Left ventricle myocardium superior (tissue), 1 donor: ENCODE measurements at regions not wholly inside any gene's neighbourhood (a gene's known extent, or its start where the extent isn't known, plus 50 kb on each side); places are given as distances from the start of the nearest gene placed in this dataset.
"Not testable (repeated sequence)": the region's sequence is repeated elsewhere in the genome, so short reads cannot be mapped to it uniquely, and the experiment has no call there.

Experiments used
- ATAC-seq: fragments of 200-7000 bp; cut with Tn5 transposase; one replicate; pipeline ENCODE4 v1.9.1; 2020; ENCODE audit warnings: mild to moderate bottlenecking, moderate library complexity
- DNase-seq: peaks from one replicate; pipeline ENCODE4 v3.0.0-alpha.2; 2020
- intact Hi-C: fragments of 100-400 bp; cut with micrococcal nuclease; formaldehyde crosslinking; loops from one replicate; pipeline ENCODE4 v1.11.0; 2022
- donor health status: DM: no; HTN: yes; CAD: no; lungs with severe emphysema.

DNA sequence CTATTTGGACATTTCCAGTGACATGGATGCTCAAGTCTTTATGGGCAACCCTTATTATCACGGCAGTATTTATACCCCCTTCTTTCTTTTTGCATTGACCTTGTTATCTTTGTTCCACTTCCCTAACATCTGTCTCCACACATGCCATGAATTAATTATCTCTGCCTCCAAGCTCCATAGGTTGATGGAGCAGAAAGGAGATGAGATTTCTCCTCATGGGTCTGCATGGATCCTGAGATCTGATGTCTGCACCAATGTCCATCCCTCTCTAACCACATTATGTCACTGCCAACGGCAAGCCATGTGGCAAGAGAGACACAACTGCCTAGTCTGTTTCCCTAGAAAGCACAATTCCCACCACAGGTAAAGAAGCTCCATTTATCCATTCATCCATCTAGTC is 416.8 kb upstream of the ASIC2 start:
- no peak for DNase-seq
- intact Hi-C loops = no loop called here
- ATAC-seq = no peak

DNA sequence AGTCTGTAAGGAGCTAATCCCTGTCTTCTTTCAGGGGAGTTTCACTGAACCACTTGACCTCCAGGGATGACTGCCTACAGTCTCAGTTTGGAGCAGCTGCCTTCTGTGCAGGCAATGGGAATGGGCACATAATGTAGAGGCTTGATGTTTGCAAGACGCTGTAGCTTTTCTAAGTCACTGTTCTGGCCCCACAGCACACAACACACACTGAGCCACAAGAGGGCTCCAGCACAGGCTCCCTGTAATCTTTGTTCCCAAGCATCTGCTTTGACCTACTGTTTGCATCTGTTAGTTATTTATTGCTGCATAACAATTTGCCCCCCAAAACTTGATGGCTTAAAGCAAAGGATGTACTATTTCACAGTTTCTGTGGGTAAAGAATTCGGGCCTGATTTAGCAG is 419.0 kb upstream of the ASIC2 start:
- intact Hi-C loops = no loop called here
- ATAC-seq = no peak
- no peak for DNase-seq

DNA sequence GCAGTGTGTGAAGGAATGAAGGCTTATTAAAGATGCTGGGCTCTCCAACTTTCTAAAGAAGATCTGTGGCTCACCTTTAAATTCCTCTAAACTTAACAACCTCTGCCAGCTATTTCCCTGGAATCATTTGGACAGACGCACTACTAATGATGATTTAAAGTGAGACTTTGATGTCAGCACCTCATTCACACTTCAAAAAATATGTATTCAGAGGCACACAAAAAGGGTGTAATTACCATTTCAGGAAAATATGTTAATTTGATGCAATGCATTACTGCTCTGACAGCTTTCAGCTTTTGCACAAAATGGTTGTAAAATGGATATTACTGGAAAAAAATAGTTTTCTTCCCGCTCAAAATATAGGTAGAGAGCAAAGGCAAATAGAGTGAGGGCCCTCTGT is 423.9 kb upstream of the ASIC2 start:
- ATAC-seq = no peak
- DNase-seq = no peak
- intact Hi-C loops = no loop called here

DNA sequence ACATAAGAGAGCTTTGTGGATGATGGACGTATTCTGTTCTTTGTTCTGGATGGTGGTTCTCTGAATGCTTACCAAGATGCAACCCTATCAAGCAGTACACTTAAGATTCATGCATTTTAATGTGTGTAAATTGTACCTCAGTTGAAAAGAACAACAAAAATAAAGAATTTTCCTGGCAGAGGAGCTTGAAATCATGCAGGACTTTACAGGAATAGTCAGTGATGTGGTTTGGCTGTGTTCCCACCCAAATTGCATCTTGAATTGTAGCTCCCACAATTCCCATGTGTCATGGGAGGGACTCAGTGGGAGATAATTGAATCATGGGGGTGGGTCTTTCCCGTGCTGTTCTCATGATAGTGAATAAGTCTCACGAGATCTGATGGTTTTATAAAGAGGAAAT is 430.6 kb upstream of the ASIC2 start:
- DNase-seq, intact Hi-C loops, ATAC-seq: not testable (repeated sequence)

DNA sequence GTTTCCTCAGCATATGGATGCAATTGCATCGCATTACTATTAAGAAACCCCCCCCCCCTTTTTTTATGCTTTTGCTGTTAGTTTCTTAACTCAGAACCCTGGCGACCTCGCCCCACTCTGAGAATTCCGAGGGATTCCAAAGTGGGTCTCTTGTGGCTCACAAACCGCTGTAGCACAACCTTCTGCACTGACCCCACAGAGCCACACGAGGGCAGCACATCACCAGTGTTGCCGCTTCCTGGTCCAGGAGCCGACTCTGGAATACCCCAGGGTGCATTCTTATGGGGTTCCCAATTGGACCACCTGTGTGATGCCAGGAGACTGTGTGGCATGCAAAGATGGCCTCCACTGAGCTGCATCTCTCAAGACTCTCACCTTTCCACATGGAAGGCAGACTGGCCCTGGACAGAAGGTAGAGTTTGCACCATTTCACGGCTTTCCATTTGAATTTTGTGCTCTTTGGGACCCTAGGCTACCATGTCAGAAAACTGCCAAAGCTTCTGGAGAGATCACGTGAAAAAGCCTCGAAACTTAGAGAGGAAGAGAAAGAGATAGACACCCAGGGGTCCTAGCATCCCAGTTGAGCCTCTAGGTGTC is 432.7 kb upstream of the ASIC2 start:
- peak; percentile 41 for DNase-seq
- ATAC-seq = no peak
- intact Hi-C loops = no loop called here

DNA sequence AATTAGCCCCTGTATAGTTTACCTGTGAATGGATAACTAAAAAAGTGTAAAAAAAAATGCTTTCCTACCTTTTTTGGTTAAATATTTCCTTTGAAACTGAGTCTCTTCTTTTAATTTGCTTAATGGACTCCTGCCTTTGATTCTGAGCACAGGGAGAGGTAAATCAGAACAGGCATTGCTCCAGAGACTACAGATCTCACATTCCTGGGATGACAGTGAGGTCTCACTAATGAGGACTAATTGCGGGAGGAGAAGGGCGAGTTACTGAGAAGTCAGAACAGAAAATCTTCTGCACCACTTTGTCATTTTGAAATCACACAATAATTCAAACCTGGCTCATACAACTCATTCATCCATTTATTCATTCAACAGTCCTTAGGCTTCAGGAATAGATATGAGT is 437.0 kb upstream of the ASIC2 start:
- ATAC-seq (no peak), DNase-seq (no peak)
- intact Hi-C loops = no loop called here

DNA sequence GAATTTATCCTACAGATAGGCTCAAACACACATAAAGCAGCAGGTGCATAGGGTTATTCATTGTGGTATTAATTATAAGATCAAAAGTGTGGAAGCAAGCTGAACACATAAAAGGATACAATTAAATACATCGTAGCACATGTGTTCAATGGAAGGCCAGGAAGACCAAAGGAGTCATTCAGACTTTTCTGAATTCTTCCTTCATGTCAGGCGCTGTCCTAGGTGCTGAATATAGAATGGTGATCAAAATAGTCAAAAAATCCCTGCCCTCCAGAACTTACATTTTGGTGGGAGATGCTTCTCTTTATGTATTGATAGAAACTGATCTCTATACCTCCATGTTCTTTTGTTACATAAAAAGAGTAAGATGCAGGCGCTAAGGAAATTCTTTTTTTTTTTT is 439.0 kb upstream of the ASIC2 start:
- DNase-seq (no peak), ATAC-seq (no peak)
- intact Hi-C loops = no loop called here

DNA sequence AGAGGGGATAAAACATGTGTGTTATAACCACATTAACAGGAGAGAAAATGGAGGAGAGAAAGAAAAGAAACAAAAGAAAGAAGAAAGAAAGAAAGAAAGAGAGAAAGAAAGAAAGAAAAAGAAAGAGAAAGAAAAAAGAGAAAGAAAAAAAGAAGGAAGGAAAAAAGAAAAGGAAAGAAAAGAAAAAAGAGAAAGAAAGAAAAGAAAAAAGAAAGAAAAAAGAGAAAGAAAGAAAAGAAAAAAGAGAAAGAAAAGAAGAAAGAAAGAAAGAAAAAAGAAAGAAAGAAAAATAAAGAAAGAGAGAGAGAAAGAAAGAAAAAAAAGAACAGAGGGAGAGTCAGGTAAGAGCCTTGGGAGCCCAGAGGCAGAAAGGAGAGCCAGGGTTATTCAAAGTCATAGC is 446.6 kb upstream of the ASIC2 start:
- DNase-seq (no peak), ATAC-seq (no peak)
- intact Hi-C loops = no loop called here

DNA sequence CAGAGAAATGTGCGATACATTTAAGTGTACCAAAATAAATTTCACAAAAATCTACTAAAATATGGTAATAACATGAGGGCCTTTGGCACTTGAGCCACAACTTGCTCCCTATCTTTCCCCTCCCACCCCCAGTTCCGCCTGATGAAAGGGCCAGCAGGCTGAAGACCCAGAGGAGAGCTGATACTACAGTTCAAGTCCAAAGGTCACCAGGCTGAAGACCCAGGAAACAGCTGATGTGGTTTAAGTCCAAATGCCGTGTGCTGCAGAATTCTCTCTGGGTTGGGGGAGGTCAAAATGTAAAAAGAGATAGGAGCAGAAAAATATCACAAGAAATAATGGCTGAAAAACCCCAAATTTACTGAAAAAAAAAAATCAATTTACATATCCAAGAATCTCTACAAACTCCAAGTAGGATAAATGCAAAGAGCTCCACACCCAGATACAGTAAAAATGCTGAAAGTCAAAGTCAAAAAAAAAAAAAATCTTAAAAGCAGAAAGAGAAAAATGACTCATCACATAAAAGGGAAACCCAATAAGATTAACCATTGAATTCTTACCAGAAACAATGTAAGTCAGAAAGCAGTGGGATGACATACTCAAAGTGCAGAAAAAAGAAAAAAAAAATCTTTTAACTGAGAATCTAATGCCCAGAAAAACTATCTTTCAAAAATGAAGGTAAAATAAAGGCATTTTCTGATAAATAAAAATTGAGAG is 452.1 kb upstream of the ASIC2 start:
- ATAC-seq = no peak
- intact Hi-C loops = no loop called here
- no peak for DNase-seq

DNA sequence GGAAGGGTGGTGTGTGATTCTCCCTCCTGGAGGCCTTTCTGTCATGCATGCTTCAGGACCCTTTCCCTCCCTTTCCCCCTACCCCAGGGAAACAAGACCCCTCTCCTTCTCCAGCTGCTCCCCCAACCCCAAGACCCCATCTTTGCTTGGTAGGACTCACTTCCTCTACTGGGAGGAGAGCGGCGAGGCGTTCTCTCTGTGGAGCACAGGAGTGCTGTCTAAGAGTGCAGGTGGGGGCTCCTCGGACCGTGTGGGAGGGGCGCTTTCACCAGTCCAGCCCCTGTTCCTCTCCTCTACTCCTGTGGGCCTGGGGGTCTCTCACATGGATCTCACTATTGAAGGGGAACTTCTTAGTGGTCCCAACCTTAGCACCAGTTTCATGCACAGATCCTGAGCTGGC is 456.1 kb upstream of the ASIC2 start:
- intact Hi-C loops = no loop called here
- DNase-seq (no peak), ATAC-seq (no peak)

DNA sequence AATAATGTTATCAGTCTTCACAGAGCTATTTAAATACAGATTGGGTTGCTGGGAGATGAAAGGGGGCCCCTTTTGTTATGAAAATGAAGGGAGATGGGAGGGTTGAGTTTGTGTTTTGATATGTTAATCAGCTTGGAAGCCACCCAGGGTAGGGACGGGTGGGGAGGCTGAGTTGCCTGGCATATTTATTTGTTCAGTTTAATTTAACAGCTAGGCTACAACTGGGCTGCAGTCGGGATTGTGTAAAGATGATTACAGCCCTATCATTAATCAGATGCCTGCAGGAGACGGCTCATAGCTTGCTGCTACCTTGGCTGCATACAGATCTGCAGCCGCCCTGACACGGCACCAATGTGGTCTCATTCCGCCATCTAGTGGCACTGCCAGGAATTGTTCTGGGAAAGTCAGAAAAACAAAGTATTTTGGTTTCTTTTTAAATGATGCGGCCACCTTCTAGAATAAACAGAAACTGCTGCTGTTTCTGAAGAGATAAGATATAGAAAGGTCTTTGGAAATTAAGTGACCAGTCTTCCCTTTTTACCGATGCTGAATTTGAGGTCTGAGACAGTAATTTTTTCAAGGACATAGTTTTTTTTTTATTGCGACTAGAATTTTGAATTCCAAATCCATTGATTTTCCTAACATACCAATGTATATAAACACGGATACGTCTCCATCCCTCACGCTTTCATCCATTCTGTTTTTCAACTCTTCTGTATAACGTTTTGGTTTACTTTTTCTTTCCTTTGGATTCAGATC is 458.0 kb upstream of the ASIC2 start:
- DNase-seq (peak; percentile 55), ATAC-seq (peak; percentile 67)
- intact Hi-C loops = no loop called here

DNA sequence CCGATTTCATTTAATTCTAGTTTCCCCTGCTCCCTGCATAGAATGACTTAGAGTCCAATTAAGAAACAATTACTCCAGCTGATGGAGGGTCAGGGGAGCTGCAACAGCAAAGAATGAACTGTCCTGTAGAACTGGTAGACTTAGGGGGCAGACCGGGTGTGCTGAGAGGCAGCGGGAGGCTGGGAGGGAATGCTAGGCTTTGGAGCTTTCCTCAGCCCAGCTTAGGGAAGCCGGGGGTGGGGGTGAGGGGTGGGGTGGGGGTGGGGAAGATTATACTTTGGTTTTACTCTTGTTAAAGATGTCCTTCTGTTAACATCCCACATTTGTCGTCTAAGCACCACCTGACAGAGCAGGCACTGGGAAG is 458.6 kb upstream of the ASIC2 start:
- intact Hi-C loops = no loop called here
- ATAC-seq (no peak), DNase-seq (no peak)

DNA sequence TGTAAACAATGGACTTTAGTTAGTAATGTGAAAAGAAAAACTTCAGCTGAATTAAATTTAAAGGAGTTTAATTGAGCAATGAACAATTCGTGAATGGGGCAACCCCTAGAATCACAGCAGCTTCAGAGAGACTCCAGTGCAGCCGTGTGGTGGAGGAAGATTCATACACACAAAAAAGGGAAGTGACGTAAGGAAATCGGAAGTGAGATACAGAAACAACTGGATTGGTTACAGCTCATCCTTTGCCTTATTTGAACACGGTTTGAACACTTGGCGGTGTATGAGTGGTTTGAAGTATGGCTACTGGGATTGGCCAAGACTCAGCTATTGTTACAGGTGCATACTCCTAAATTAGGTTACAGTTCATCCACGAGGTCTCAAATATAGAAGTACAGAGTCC is 460.4 kb upstream of the ASIC2 start:
- ATAC-seq (no peak), DNase-seq (no peak)
- intact Hi-C loops = no loop called here

DNA sequence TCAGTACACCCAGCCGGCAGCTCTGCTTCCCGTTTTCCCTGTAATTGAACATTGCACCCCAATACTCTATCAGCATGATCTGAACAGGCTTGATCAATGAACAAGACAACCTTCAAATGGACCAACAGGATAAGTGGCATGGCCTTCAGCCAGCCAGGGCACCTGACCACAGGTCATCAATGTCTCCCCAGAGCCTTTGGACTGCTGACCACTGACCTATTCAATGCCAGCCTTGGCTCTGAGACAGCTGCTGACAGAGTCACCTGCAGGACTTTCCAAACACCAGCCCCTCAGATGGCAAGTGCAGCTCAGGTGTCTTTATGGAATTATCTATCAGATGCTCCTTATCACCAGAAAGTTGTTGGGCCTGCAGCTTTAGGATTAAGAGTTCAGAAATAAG is 462.9 kb upstream of the ASIC2 start:
- DNase-seq (no peak), ATAC-seq (no peak)
- intact Hi-C loops = no loop called here

DNA sequence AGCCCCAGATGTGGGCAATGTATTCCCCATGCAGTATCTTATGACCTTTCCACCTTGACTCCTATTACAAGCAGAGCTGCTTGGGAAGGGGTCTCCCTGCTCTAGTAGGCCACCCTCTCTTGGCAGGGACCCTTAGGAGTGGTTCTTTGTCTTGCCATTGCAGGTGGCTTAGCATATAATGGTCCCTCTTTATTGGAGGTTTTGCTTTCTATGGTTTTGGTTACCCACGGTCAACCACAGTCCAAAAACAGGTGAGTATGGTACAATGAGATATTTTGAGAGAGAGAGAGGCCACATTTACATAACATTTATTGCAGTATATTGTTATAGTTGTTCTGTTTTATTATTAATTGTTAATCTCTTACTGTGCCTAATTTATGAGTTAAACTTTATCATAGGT is 472.8 kb upstream of the ASIC2 start:
- intact Hi-C loops = no loop called here
- ATAC-seq = no peak

DNA sequence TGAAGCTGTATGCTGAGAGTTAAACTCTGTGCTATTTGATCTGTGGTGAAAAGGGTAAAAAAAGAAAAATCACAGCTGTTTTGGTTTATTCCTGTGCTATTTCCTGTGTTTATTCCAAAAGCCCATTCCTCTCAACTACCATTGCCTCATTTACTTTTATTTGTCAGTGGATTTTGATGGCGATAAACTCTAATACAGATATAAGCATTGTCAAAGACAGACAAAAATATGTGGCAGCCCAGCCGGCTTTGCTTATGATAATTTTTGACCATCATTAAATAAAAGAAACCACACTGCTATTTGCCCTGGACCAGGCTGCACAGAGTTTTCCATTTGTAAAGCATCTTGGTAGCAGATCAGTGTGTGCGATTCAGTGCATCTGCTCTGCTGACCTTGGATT is 473.6 kb upstream of the ASIC2 start:
- ATAC-seq = no peak
- intact Hi-C loops = no loop called here
- no peak for DNase-seq

More for the DNA sequence above, 472.8 kb upstream of the ASIC2 start:
- no peak for DNase-seq

DNA sequence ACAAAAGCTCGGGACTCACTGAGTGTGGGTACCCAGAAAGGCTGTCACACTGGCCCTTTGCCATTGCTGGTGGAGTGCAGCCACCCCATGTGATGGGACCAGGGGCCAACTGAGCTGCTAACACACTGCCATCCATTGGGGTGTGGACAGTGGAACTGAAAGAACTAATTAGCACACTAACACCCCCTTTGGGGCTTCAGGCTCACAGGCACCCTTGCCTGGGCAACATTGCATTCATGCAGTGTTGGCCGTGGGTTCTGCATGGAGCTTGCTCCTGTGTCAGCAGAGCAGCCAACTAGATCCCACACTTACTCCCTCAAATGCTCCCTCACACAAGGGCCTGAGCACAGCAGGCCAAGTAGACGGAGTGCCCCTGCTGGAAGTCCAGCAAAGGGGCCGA is 476.0 kb upstream of the ASIC2 start:
- ATAC-seq (no peak), DNase-seq (no peak)
- intact Hi-C loops = no loop called here

DNA sequence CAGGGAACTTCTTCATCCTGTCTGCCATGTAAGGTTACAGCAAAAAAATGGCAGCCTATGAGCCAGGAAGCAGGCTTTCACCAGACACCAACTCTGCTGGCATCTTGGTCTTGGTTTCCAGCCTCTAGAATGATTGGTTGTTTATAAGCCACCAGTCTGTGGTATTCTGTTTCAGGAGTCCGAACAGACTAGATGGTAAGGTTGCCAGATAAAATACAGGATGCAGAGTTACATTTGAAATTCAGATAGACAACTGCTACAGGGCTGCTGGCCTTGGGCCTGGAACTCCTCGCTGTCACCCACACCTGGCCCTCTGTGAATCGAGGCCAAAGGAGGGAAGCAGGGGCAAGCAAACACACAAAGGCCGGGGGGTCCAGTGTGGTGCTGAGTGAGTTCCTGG is 478.8 kb upstream of the CCL2 start:
- ATAC-seq (no peak), DNase-seq (no peak)
- intact Hi-C loops = no loop called here

DNA sequence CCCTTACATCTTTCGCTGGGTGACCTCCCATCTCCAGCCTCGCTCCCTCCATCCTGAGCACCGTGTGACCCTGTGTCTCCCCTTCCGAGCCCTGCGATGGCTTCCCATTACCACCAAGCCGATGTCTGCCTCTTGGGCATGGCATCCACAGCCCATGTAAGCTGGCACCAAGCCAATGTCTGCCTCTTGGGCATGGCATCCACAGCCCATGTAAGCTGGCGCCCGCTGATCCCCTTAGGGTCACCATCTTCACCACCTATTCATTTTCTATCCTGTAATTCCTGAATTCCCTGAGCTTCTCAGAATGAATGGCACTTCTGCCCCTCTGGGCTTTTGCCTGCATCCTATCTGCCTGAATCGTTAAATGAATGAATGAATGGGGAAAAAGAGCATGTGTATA is 478.2 kb upstream of the CCL2 start:
- ATAC-seq (no peak), DNase-seq (no peak)
- intact Hi-C loops = no loop called here

DNA sequence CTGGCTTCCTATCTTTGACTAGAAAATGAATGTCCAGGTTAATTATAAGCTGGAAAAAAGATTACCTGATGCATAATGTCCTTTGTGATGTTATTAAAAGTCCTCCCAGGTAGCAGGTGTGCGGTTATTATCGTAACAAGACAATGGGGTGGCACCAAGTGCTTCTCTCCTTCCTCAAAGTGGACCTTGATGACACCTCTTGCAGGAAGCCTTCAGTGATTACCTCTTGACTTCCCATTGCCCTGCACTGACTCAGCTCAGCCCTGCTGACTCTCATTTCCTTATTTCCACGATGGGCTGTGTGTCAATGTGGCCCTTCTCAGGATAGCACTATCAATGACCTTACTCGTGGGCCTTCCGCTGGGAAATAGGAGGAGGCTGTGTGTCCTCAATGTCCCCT is 477.4 kb upstream of the CCL2 start:
- no peak for ATAC-seq
- intact Hi-C loops = no loop called here
- DNase-seq = no peak
